GM12875 (cell line): ENCODE measurements at regions not wholly inside any gene's neighbourhood (a gene's known extent, or its start where the extent isn't known, plus 50 kb on each side); places are given as distances from the start of the nearest gene placed in this dataset.
"Not testable (repeated sequence)": the region's sequence is repeated elsewhere in the genome, so short reads cannot be mapped to it uniquely, and the experiment has no call there.

Experiments used
- H3K4me3 ChIP-seq: one replicate; pipeline ENCODE4 v1.5.1; 2011; ENCODE audit warnings: low read depth, low read length, control low read depth
- TF ChIP-seq, protein P1 (sequence below): IDR thresholded peaks from 2 replicates; pipeline ENCODE4 v1.5.1; 2011; ENCODE audit warnings: low read depth, mild to moderate bottlenecking, control low read depth, inconsistent platforms, low read length, moderate library complexity, borderline replicate concordance; ENCODE audit not compliant: insufficient read depth

DNA sequence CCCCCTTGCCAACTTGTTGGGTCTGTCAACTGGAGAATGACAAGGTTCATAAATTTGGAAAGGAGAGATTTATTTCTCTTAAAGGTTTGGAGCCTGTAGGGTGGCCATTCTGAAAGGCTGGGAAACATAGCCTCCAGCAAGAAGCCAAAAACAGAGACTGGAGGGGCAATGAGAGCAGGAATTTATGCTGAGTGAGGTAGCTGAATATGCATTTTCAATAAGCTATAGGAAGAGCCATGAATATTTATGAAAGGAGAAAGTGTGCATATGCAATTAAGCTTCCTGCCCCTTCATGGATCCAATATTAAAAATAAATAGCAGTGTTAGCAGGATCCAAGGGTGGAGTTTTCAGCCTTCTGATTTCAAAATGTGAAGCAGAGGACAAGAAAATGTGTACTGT lies 306.1 kb upstream of the LRRC3B start:
- H3K4me3 ChIP-seq: no peak overlapping the region
- TF ChIP-seq, protein P1, sequence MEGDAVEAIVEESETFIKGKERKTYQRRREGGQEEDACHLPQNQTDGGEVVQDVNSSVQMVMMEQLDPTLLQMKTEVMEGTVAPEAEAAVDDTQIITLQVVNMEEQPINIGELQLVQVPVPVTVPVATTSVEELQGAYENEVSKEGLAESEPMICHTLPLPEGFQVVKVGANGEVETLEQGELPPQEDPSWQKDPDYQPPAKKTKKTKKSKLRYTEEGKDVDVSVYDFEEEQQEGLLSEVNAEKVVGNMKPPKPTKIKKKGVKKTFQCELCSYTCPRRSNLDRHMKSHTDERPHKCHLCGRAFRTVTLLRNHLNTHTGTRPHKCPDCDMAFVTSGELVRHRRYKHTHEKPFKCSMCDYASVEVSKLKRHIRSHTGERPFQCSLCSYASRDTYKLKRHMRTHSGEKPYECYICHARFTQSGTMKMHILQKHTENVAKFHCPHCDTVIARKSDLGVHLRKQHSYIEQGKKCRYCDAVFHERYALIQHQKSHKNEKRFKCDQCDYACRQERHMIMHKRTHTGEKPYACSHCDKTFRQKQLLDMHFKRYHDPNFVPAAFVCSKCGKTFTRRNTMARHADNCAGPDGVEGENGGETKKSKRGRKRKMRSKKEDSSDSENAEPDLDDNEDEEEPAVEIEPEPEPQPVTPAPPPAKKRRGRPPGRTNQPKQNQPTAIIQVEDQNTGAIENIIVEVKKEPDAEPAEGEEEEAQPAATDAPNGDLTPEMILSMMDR: no peak

DNA sequence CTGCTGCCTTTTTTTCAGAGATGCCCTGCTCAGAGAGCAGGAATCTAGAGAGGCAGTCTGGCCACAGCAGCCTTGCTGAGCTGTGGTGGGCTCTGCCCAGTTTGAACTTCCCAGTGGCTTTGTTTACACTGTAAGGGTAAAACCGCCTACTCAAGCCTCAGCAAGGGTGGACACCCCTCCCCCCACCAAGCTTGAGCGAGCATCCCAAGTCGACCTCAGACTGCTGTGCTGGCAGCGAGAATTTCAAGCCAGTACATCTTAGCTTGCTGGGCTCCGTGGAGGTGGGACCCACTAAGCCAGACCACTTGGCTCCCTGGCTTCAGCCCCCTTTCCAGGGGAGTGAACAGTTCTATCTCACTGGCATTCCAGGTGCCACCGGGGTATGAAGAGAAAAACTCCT lies 298.8 kb upstream of the LRRC3B start:
- H3K4me3 ChIP-seq: not testable (repeated sequence)

DNA sequence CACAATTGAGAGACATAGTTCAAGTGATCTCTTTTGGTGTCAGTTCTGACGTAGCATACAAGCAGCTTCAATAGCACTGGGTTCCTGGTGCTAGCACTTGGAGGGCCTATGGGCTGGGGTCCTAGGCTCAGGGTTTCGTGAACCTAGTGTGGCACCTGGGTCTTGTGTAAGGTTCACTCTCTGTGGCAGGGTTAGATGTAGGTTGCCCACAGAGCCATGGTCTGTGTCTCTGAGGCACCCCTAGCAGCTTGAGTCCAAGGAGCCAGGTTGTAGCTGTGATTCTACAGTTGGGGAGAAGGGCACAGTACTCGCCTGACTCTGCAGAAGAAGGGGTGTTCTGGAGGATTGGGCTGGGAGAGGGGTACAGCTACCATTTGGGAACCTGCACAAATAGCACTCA lies 282.6 kb upstream of the LRRC3B start:
- no peak overlapping the region for H3K4me3 ChIP-seq
- TF ChIP-seq, protein P1: no peak

DNA sequence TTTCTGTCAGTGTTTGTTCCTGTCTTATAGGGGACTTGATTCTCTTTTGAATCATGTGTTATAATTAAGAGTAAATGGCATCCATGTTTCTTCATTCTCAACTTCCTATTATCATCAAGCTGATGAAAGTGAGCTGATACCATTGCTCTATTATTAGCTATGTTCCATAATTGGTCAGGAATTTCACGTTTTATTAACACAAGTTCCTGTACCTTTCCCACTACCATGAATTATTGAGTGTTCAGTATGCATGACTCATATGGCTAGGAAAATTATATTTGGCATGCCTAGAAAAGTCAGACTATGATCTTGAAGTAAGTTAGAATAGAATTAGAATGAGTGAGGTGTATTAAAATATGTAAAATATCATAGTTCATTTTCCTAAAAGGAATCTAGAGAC lies 278.9 kb upstream of the LRRC3B start:
- TF ChIP-seq, protein P1: no peak
- H3K4me3 ChIP-seq: no peak overlapping the region

DNA sequence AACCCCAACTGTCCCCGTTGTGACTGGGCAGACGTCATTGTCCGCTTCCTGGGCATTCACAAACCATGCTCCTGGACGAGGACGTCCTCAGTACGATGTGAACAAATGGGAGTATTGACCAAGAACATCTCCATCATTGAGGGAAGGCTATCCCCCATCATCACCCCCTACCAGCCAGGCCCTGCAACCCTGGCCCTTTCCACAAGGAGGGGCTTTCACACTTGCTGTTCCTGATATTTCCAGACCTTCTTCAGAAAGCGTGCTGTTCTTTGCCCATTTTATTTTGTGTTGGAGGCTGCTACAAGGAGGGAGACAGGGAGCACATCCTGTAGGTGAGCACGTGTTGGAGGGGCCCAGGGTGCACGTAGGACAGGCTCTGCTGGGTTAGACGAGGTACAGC lies 277.0 kb upstream of the LRRC3B start:
- H3K4me3 ChIP-seq: no peak overlapping the region
- TF ChIP-seq, protein P1: no peak

DNA sequence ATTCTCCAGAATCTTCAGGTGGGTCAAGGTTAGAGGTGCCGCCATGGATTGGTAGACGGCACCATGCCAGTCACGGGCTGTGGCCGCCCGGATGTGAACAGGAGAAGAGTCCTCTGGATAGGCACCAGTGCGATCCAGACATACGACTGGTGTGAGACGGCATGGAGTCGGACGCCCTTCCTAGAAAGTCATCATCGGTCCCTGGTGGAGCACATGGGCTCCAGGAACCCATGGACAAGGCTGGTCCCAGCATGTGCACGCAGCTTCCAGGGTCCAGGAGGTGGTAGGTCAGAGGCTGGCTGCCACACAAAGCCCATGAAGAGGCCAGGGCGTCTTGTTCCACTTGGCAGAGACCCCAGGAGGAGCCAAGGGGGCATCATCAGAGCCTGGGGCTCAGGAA lies 276.1 kb upstream of the LRRC3B start:
- no peak overlapping the region for H3K4me3 ChIP-seq
- TF ChIP-seq, protein P1: no peak

DNA sequence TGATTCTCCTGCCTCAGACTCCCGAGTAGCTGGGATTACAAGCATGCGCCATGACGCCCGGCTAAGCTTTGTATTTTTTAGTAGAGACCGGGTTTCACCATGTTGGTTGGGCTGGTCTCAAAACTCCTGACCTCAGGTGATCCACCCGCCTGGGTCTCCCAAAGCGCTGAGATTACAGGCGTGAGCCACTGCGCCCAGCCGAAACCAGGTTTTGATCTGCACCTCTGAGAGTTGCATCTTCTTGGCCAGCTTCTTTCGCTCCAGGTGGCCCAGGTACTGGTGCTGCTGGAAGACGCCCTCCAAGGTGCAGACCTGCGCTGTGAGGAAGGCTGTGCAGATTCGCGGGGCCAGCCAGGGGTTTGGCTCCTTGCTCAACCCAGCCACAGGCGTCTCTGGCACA lies 275.4 kb upstream of the LRRC3B start:
- H3K4me3 ChIP-seq: no peak overlapping the region
- TF ChIP-seq, protein P1: no peak

DNA sequence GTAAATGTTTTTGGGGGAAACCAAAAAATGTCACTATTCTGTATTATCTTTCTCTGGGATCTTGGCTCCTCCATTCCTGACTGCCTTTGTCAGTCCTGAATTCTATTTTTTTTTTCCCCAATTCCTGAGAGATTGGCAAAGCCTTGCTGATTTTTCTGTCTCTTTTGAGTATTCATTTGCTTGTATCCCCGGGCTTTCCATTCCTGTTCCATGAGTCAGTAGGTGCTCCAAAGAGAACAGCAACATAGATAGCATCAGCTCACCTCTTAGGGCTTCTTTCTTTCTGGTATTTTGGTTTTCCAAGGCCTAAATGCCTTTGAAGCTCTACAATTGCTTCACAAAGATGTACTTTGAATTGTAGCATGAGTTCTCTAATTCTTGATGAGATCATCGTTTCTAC lies 271.7 kb upstream of the LRRC3B start:
- no peak overlapping the region for H3K4me3 ChIP-seq
- TF ChIP-seq, protein P1: no peak
